ENCODE measurements at regions not wholly inside any gene's neighbourhood (a gene's known extent, or its start where the extent isn't known, plus 50 kb on each side); places are given as distances from the start of the nearest gene placed in this dataset.

GRCh38 chr4:81919223-81919622 lies 447.5 kb upstream of the RASGEF1B start:
- TF ChIP-seq CTCF (IDR thresholded peaks at IDR 0.05; ENCODE audit: low read depth, low read length, missing control alignments), result peak; percentile 22
- H3K4me3 ChIP-seq (ENCODE audit: low read depth, low read length), result no peak overlapping the region
- in situ Hi-C loops (cut with HindIII; ENCODE audit: low sequenced_read_pairs), result no loop called here
- no peak for DNase-seq (ENCODE audit: low read depth)

GRCh38 chr4:81915430-81915829 lies 443.7 kb upstream of the RASGEF1B start:
- no peak overlapping the region for H3K4me3 ChIP-seq (ENCODE audit: low read depth, low read length)
- no peak for TF ChIP-seq CTCF (IDR thresholded peaks at IDR 0.05; ENCODE audit: low read depth, low read length, missing control alignments)
- no peak for DNase-seq (ENCODE audit: low read depth)
- in situ Hi-C loops (cut with HindIII; ENCODE audit: low sequenced_read_pairs), result no loop called here

- TF ChIP-seq CTCF (IDR thresholded peaks at IDR 0.05; ENCODE audit: low read depth, low read length, missing control alignments), result no peak
- DNase-seq (ENCODE audit: low read depth), result no peak
- in situ Hi-C loops (cut with HindIII; ENCODE audit: low sequenced_read_pairs), result no loop called here
- no peak overlapping the region for H3K4me3 ChIP-seq (ENCODE audit: low read depth, low read length)
Measured at GRCh38 chr4:81914623-81915022, 442.9 kb upstream of the RASGEF1B start.

GRCh38 chr4:81913427-81913879 lies 441.7 kb upstream of the RASGEF1B start:
- in situ Hi-C loops (cut with HindIII; ENCODE audit: low sequenced_read_pairs), result no loop called here
- peak; percentile 53 for TF ChIP-seq CTCF (IDR thresholded peaks at IDR 0.05; ENCODE audit: low read depth, low read length, missing control alignments)
- DNase-seq (ENCODE audit: low read depth), result no peak
- no peak overlapping the region for H3K4me3 ChIP-seq (ENCODE audit: low read depth, low read length)

- in situ Hi-C loops (cut with HindIII; ENCODE audit: low sequenced_read_pairs), result no loop called here
Measured at GRCh38 chr4:81912376-81913030, 440.8 kb upstream of the RASGEF1B start.

GRCh38 chr4:81906905-81907304 lies 435.2 kb upstream of the RASGEF1B start:
- no peak for DNase-seq (ENCODE audit: low read depth)
- no peak for TF ChIP-seq CTCF (IDR thresholded peaks at IDR 0.05; ENCODE audit: low read depth, low read length, missing control alignments)
- in situ Hi-C loops (cut with HindIII; ENCODE audit: low sequenced_read_pairs), result no loop called here
- H3K4me3 ChIP-seq (ENCODE audit: low read depth, low read length), result no peak overlapping the region

More at GRCh38 chr4:81912376-81913030, 440.8 kb upstream of the RASGEF1B start:
- TF ChIP-seq CTCF (IDR thresholded peaks at IDR 0.05; ENCODE audit: low read depth, low read length, missing control alignments), result no peak
- DNase-seq (ENCODE audit: low read depth), result no peak
- H3K4me3 ChIP-seq (ENCODE audit: low read depth, low read length), result no peak overlapping the region
